ENCODE measurements at regions not wholly inside any gene's neighbourhood (a gene's known extent, or its start where the extent isn't known, plus 50 kb on each side); places are given as distances from the start of the nearest gene placed in this dataset.

DNA sequence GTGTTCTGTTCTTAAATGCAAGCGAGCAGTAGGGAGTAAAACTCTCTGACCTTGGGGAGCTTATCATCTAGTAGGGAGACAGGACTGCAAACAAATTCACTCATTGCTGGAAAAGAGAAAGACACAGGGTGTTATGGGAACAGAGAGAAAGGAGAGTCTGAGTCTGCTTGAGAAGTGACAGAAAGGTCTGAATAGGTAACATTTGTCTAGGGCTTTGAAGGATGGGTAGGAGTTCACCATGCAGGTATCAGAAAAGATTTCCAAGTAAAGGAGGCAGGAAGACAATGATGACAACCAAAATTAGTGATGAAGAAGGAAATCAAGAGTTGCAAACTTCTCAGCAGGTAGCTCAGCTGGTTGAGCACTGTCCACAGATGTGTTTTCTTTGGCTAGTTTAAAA lies 93.6 kb upstream of the GPR139 start:
- TF ChIP-seq, protein P1, sequence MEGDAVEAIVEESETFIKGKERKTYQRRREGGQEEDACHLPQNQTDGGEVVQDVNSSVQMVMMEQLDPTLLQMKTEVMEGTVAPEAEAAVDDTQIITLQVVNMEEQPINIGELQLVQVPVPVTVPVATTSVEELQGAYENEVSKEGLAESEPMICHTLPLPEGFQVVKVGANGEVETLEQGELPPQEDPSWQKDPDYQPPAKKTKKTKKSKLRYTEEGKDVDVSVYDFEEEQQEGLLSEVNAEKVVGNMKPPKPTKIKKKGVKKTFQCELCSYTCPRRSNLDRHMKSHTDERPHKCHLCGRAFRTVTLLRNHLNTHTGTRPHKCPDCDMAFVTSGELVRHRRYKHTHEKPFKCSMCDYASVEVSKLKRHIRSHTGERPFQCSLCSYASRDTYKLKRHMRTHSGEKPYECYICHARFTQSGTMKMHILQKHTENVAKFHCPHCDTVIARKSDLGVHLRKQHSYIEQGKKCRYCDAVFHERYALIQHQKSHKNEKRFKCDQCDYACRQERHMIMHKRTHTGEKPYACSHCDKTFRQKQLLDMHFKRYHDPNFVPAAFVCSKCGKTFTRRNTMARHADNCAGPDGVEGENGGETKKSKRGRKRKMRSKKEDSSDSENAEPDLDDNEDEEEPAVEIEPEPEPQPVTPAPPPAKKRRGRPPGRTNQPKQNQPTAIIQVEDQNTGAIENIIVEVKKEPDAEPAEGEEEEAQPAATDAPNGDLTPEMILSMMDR (IDR thresholded peaks at IDR 0.05): no peak
- TF ChIP-seq POLR2A (IDR thresholded peaks at IDR 0.05): no peak
- no peak for TF ChIP-seq EP300 (IDR thresholded peaks at IDR 0.05)

Measured in ovary (tissue), 3 donors.